SU-DHL-6 (cell line): ENCODE measurements at regions not wholly inside any gene's neighbourhood (a gene's known extent, or its start where the extent isn't known, plus 50 kb on each side); places are given as distances from the start of the nearest gene placed in this dataset.

Source experiments
- H2AFZ ChIP-seq: fragments of 200-600 bp; sonication (generic); 2 replicates; pipeline ENCODE4 v1.6.1; 2014; ENCODE audit warnings: low read depth, mild to moderate bottlenecking, moderate library complexity, mixed read lengths, antibody characterized with exemption, low read length; ENCODE audit not compliant: severe bottlenecking
- H3F3A ChIP-seq: fragments of 200-600 bp; shearing (Covaris generic); 2 replicates; pipeline ENCODE4 v1.6.0; 2016; ENCODE audit warnings: antibody characterized with exemption, mild to moderate bottlenecking; ENCODE audit not compliant: insufficient read depth
- H3K27ac ChIP-seq: fragments of 200-600 bp; sonication (generic); 2 replicates; pipeline ENCODE4 v1.5.1; 2016; ENCODE audit warnings: low read depth, mild to moderate bottlenecking, low read length, moderate library complexity, mixed read lengths
- H3K27me3 ChIP-seq: fragments of 200-600 bp; sonication (generic), shearing (Covaris generic); 2 replicates; pipeline ENCODE4 v1.6.0; 2014; ENCODE audit warnings: mild to moderate bottlenecking, low read length
- H3K36me3 ChIP-seq: fragments of 200-600 bp; sonication (generic); 2 replicates; pipeline ENCODE4 v1.6.1; 2014; ENCODE audit warnings: mild to moderate bottlenecking, low read length, mixed read lengths
- H3K4me2 ChIP-seq: fragments of 300-600, 200-600 bp; shearing (Covaris generic), sonication (generic); 2 replicates; pipeline ENCODE4 v1.6.0; 2014; ENCODE audit warnings: low read length, low read depth, mild to moderate bottlenecking; ENCODE audit not compliant: poor library complexity, severe bottlenecking
- H3K4me3 ChIP-seq: fragments of 200-600 bp; sonication (generic); 2 replicates; pipeline ENCODE4 v1.5.1; 2014; ENCODE audit warnings: antibody characterized with exemption, low read length, mild to moderate bottlenecking, mixed read lengths; ENCODE audit not compliant: insufficient read depth, poor library complexity, severe bottlenecking
- H3K79me2 ChIP-seq: fragments of 200-600 bp; sonication (generic); 2 replicates; pipeline ENCODE4 v1.6.1; 2014; ENCODE audit warnings: mild to moderate bottlenecking, low read length, moderate library complexity; ENCODE audit not compliant: insufficient read depth
- H3K9ac ChIP-seq: fragments of 200-600 bp; sonication (generic); 2 replicates; pipeline ENCODE4 v1.7.0; 2014; ENCODE audit warnings: mild to moderate bottlenecking, low read length
- H3K9me2 ChIP-seq: fragments of 200-600 bp; sonication (generic); replicated peaks from 2 replicates; pipeline ENCODE4 v1.6.1; 2014; ENCODE audit warnings: low read length; ENCODE audit not compliant: insufficient read depth
- H3K9me3 ChIP-seq: fragments of 200-600 bp; sonication (generic); 2 replicates; pipeline ENCODE4 v1.6.1; 2014; ENCODE audit warnings: low read length, mixed read lengths; ENCODE audit not compliant: insufficient read depth
- H4K20me1 ChIP-seq: fragments of 200-600 bp; sonication (generic); 2 replicates; pipeline ENCODE4 v1.6.1; 2014; ENCODE audit warnings: low read depth, mild to moderate bottlenecking, antibody characterized with exemption, low read length, moderate library complexity, mixed read lengths
- EZH2phosphoT487 ChIP-seq: fragments of 200-600 bp; sonication (generic), shearing (Covaris generic); conservative IDR thresholded peaks from 2 replicates; pipeline ENCODE4 v1.6.1; 2018; ENCODE audit warnings: mild to moderate bottlenecking, antibody characterized with exemption, low read length, moderate library complexity, mixed read lengths
- TF ChIP-seq, protein P1 (sequence below): fragments of 200-600 bp; sonication (generic); IDR thresholded peaks from one replicate; pipeline ENCODE4 v1.5.1; 2017; ENCODE audit warnings: antibody characterized with exemption, mild to moderate bottlenecking, low read length, moderate library complexity; ENCODE audit not compliant: insufficient read depth, poor library complexity, severe bottlenecking

DNA sequence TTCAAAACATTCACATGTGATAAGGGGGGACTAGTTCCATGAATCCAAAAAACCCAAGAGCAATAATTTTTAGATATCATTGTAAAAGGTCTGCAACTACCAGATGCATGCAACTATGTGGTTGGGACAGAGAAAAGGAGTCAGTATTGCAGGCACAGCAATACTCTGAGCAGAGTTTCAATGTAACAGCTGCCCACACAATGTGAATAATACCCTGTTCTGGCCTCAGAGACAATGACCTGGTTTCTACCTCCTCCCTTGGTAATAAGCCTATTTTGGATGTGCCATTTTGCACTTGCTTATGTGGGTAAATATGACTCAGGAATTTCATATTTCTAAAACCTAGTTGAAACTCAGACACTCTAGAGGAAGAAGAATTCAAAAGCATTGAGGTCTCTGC lies 194.8 kb upstream of the RASGEF1B start:
- no peak overlapping the region for H3K9ac ChIP-seq
- H3K9me2 ChIP-seq = no peaks in the 10 kb centered on the region
- no peaks in the 10 kb centered on the region for H3K36me3 ChIP-seq
- no peak for TF ChIP-seq EZH2phosphoT487
- TF ChIP-seq, protein P1, sequence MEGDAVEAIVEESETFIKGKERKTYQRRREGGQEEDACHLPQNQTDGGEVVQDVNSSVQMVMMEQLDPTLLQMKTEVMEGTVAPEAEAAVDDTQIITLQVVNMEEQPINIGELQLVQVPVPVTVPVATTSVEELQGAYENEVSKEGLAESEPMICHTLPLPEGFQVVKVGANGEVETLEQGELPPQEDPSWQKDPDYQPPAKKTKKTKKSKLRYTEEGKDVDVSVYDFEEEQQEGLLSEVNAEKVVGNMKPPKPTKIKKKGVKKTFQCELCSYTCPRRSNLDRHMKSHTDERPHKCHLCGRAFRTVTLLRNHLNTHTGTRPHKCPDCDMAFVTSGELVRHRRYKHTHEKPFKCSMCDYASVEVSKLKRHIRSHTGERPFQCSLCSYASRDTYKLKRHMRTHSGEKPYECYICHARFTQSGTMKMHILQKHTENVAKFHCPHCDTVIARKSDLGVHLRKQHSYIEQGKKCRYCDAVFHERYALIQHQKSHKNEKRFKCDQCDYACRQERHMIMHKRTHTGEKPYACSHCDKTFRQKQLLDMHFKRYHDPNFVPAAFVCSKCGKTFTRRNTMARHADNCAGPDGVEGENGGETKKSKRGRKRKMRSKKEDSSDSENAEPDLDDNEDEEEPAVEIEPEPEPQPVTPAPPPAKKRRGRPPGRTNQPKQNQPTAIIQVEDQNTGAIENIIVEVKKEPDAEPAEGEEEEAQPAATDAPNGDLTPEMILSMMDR = no peak
- H3K27ac ChIP-seq = no peak overlapping the region
- no peak overlapping the region for H3K4me2 ChIP-seq
- H3K79me2 ChIP-seq = no peaks in the 10 kb centered on the region
- no peaks in the 10 kb centered on the region for H4K20me1 ChIP-seq
- no peaks in the 10 kb centered on the region for H3K27me3 ChIP-seq
- no peaks in the 10 kb centered on the region for H3F3A ChIP-seq
- H2AFZ ChIP-seq = no peak overlapping the region
- H3K9me3 ChIP-seq = no peaks in the 10 kb centered on the region
- no peak overlapping the region for H3K4me3 ChIP-seq

DNA sequence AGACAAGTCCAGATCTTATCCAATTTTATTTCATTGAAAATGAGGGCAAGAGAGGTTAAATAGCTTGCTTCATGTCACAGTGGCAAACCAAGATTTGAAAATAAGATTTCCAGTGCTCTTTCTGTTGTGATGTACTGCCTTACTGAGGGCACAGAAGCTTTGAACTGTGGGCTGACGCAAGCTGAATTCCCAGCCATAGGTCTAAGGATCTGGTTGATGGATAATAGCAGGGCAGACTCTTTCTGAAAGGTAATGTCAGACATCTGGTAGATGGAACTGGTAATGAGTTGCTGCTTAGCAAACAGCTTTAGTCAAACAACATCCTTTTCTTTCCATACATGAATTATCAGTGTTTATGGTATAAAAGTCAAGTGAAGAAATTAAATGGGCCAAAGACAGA lies 193.9 kb upstream of the RASGEF1B start:
- H3K9me3 ChIP-seq = no peaks in the 10 kb centered on the region
- no peak overlapping the region for H3K27ac ChIP-seq
- no peak overlapping the region for H3K9ac ChIP-seq
- no peaks in the 10 kb centered on the region for H3K27me3 ChIP-seq
- H3K4me2 ChIP-seq = no peak overlapping the region
- TF ChIP-seq, protein P1 = no peak
- no peaks in the 10 kb centered on the region for H3K79me2 ChIP-seq
- no peak overlapping the region for H3K4me3 ChIP-seq
- no peaks in the 10 kb centered on the region for H3K9me2 ChIP-seq
- no peaks in the 10 kb centered on the region for H4K20me1 ChIP-seq
- no peak overlapping the region for H2AFZ ChIP-seq
- no peaks in the 10 kb centered on the region for H3K36me3 ChIP-seq
- no peaks in the 10 kb centered on the region for H3F3A ChIP-seq

DNA sequence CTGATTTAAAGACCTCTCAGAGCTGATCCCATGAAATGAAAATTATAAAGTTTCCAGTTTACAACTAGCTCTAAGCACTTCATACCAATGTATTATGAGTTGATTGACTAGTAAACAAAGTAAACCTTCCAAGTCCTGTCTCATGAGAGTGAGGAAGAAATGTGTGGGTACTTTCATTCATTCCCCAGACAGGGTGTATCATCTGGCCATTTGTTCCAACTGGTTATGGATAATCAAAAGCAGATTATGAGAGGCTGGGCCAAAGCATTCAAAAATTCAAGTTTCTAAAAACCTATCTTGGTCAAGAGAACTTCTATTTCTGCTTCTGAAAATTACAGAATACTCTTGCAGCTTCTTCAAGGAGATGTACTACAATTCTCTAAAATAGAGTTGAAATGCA lies 193.3 kb upstream of the RASGEF1B start:
- TF ChIP-seq EZH2phosphoT487 = no peak
- TF ChIP-seq, protein P1 = no peak
- Histone ChIP-seq H3K36me3 (no peaks in the 10 kb centered on the region), H3K9ac (no peak overlapping the region), H3K9me2 (no peaks in the 10 kb centered on the region), H4K20me1 (no peaks in the 10 kb centered on the region), H3K27ac (no peak overlapping the region), H3K4me3 (no peak overlapping the region), H3K27me3 (no peaks in the 10 kb centered on the region), H3F3A (no peaks in the 10 kb centered on the region), H3K79me2 (no peaks in the 10 kb centered on the region), H3K4me2 (no peak overlapping the region), H2AFZ (no peak overlapping the region), H3K9me3 (no peaks in the 10 kb centered on the region)

DNA sequence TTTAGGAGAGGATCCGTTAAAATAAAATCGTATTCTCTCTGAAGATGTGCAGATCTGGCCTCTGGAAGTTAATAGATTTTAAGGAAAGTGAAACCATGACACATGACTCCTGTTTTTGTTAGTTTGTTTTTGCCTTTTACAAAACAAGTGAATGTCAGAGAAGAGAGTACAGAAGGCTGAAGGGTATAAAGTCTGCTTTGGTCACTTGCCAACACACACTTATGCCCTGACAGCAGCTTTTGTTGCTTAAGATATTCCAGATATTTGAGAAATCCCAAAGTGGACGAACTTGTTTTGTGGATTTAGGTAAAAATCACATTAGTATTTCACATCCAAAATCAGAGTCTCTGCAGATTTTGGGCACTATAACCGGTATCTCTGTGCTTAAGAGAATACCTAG lies 192.4 kb upstream of the RASGEF1B start:
- Histone ChIP-seq H3K27ac (no peak overlapping the region), H3K9me3 (no peaks in the 10 kb centered on the region), H3K27me3 (no peaks in the 10 kb centered on the region), H3K36me3 (no peaks in the 10 kb centered on the region), H2AFZ (no peak overlapping the region), H3F3A (no peaks in the 10 kb centered on the region), H3K79me2 (no peaks in the 10 kb centered on the region), H4K20me1 (no peaks in the 10 kb centered on the region), H3K9me2 (no peaks in the 10 kb centered on the region), H3K4me2 (no peak overlapping the region), H3K9ac (no peak overlapping the region), H3K4me3 (no peak overlapping the region)
- TF ChIP-seq, protein P1 = no peak
- TF ChIP-seq EZH2phosphoT487 = no peak
